Liver (tissue), 3 donors: ENCODE measurements at regions not wholly inside any gene's neighbourhood (a gene's known extent, or its start where the extent isn't known, plus 50 kb on each side); places are given as distances from the start of the nearest gene placed in this dataset.

Source experiments
- FOXA1 ChIP-seq: IDR thresholded peaks from 2 replicates; pipeline ENCODE4 v1.6.1; 2016; ENCODE audit warnings: antibody characterized with exemption
- HNF4G ChIP-seq: IDR thresholded peaks from 2 replicates; pipeline ENCODE4 v1.6.1; 2016; ENCODE audit warnings: antibody characterized with exemption
- JUND ChIP-seq, 2 donors: IDR thresholded peaks; 2 replicates each; pipeline ENCODE4 v1.6.1; 2016; ENCODE audit warnings: antibody characterized with exemption in 2 of 2
- RAD21 ChIP-seq, 2 donors: IDR thresholded peaks; 2 replicates each; pipeline ENCODE4 v1.6.1; 2016; ENCODE audit warnings: antibody characterized with exemption in 2 of 2, mild to moderate bottlenecking in 2 of 2
- TAF1 ChIP-seq: conservative IDR thresholded peaks from 2 replicates; pipeline ENCODE4 v1.6.1; 2016; ENCODE audit warnings: antibody characterized with exemption, mild to moderate bottlenecking
- YY1 ChIP-seq: IDR thresholded peaks from 2 replicates; pipeline ENCODE4 v1.6.1; 2016; ENCODE audit warnings: antibody characterized with exemption, mild to moderate bottlenecking
- TF ChIP-seq, protein P1 (sequence below): fragments of 150-350 bp; IDR thresholded peaks from 2 replicates; pipeline ENCODE4 v1.5.1; 2017; ENCODE audit warnings: improper control_type of control experiment, low read depth, low read length; ENCODE audit not compliant: missing input control
- TF ChIP-seq, protein P2 (sequence below): IDR thresholded peaks from 2 replicates; pipeline ENCODE4 v1.6.1; 2016; ENCODE audit warnings: antibody characterized with exemption, mild to moderate bottlenecking
- TF ChIP-seq, protein P3 (sequence below): IDR thresholded peaks from 2 replicates; pipeline ENCODE4 v1.6.1; 2016; ENCODE audit warnings: antibody characterized with exemption
- TF ChIP-seq, protein P4 (sequence below): IDR thresholded peaks from 2 replicates; pipeline ENCODE4 v1.6.1; 2016; ENCODE audit warnings: antibody characterized with exemption
- donor health status: healthy.
- donor health status: healthy.

DNA sequence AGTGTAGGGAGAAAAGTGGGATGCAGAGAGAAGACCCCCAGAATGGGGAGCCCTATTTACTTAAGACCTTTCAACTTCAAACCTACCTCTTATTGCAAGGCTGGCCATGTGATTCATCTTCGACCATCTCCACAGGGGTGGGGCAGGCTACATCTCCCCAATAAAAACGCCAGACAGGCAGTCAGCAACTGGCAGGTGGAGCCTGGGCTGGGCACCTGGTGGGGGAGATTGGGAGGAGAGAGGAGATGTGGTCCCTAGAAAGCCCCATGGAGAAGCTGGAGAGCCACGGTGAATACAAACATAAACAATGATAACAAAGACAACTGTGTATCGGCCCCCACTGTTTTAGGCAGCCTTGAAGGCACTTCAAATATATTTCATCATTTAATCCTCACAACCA is 336.7 kb upstream of the PROX1 start:
- TF ChIP-seq RAD21 (IDR thresholded peaks at IDR 0.05) = no peak
- no peak for TF ChIP-seq TAF1
- TF ChIP-seq, protein P1, sequence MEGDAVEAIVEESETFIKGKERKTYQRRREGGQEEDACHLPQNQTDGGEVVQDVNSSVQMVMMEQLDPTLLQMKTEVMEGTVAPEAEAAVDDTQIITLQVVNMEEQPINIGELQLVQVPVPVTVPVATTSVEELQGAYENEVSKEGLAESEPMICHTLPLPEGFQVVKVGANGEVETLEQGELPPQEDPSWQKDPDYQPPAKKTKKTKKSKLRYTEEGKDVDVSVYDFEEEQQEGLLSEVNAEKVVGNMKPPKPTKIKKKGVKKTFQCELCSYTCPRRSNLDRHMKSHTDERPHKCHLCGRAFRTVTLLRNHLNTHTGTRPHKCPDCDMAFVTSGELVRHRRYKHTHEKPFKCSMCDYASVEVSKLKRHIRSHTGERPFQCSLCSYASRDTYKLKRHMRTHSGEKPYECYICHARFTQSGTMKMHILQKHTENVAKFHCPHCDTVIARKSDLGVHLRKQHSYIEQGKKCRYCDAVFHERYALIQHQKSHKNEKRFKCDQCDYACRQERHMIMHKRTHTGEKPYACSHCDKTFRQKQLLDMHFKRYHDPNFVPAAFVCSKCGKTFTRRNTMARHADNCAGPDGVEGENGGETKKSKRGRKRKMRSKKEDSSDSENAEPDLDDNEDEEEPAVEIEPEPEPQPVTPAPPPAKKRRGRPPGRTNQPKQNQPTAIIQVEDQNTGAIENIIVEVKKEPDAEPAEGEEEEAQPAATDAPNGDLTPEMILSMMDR = no peak
- TF ChIP-seq, protein P2, sequence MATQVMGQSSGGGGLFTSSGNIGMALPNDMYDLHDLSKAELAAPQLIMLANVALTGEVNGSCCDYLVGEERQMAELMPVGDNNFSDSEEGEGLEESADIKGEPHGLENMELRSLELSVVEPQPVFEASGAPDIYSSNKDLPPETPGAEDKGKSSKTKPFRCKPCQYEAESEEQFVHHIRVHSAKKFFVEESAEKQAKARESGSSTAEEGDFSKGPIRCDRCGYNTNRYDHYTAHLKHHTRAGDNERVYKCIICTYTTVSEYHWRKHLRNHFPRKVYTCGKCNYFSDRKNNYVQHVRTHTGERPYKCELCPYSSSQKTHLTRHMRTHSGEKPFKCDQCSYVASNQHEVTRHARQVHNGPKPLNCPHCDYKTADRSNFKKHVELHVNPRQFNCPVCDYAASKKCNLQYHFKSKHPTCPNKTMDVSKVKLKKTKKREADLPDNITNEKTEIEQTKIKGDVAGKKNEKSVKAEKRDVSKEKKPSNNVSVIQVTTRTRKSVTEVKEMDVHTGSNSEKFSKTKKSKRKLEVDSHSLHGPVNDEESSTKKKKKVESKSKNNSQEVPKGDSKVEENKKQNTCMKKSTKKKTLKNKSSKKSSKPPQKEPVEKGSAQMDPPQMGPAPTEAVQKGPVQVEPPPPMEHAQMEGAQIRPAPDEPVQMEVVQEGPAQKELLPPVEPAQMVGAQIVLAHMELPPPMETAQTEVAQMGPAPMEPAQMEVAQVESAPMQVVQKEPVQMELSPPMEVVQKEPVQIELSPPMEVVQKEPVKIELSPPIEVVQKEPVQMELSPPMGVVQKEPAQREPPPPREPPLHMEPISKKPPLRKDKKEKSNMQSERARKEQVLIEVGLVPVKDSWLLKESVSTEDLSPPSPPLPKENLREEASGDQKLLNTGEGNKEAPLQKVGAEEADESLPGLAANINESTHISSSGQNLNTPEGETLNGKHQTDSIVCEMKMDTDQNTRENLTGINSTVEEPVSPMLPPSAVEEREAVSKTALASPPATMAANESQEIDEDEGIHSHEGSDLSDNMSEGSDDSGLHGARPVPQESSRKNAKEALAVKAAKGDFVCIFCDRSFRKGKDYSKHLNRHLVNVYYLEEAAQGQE = no peak
- no peak for TF ChIP-seq FOXA1
- TF ChIP-seq JUND (IDR thresholded peaks at IDR 0.05) = no peak
- TF ChIP-seq HNF4G = no peak
- TF ChIP-seq, protein P3, sequence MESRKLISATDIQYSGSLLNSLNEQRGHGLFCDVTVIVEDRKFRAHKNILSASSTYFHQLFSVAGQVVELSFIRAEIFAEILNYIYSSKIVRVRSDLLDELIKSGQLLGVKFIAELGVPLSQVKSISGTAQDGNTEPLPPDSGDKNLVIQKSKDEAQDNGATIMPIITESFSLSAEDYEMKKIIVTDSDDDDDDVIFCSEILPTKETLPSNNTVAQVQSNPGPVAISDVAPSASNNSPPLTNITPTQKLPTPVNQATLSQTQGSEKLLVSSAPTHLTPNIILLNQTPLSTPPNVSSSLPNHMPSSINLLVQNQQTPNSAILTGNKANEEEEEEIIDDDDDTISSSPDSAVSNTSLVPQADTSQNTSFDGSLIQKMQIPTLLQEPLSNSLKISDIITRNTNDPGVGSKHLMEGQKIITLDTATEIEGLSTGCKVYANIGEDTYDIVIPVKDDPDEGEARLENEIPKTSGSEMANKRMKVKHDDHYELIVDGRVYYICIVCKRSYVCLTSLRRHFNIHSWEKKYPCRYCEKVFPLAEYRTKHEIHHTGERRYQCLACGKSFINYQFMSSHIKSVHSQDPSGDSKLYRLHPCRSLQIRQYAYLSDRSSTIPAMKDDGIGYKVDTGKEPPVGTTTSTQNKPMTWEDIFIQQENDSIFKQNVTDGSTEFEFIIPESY = no peak
- no peak for TF ChIP-seq YY1
- TF ChIP-seq, protein P4, sequence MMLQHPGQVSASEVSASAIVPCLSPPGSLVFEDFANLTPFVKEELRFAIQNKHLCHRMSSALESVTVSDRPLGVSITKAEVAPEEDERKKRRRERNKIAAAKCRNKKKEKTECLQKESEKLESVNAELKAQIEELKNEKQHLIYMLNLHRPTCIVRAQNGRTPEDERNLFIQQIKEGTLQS = no peak
